IMR-90 (cell line): ENCODE measurements at regions not wholly inside any gene's neighbourhood (a gene's known extent, or its start where the extent isn't known, plus 50 kb on each side); places are given as distances from the start of the nearest gene placed in this dataset.

Experiments used
- ATAC-seq: fragments of 200-7000 bp; cut with Tn5 transposase; 2 replicates; pipeline ENCODE4 v1.9.1; 2020; ENCODE audit warnings: low read depth, mild to moderate bottlenecking, moderate library complexity
- BruUV-seq: library from RNA; stranded (reverse); fragments of 400-500 nt; replicated peaks from 2 replicates; lab custom pipeline; 2021; lab: Mats Ljungman, UMichigan
- CTCF ChIA-PET: fragments of 300-600 bp; formaldehyde crosslinking; extraction: SDS; loops from one replicate; lab custom pipeline; 2021; ENCODE audit warnings: antibody characterized with exemption; lab: Yijun Ruan, JAX
- POLR2A ChIA-PET: fragments of 300-600 bp; sonication (Branson Sonifier 250); formaldehyde crosslinking; loops from one replicate; lab custom pipeline; 2022; ENCODE audit warnings: antibody characterized with exemption; ENCODE audit not compliant: unreplicated experiment; lab: Charles Lee
- DNase-seq: peaks from one replicate; pipeline ENCODE4 v3.0.0; 2013
- H2AFZ ChIP-seq: replicated peaks from 2 replicates; pipeline ENCODE3; 2013; ENCODE audit warnings: low read length, mild to moderate bottlenecking; ENCODE audit not compliant: poor library complexity
- H2AK5ac ChIP-seq: 2 replicates; pipeline ENCODE4 v1.6.1; 2013; ENCODE audit warnings: low read depth, low read length, inconsistent platforms
- H2AK9ac ChIP-seq: replicated peaks from 2 replicates; pipeline ENCODE3; 2013; ENCODE audit warnings: mild to moderate bottlenecking, low read depth, low read length, moderate library complexity; ENCODE audit not compliant: poor library complexity
- H2BK120ac ChIP-seq: 2 replicates; pipeline ENCODE4 v1.6.1; 2013; ENCODE audit warnings: low read depth, low read length, inconsistent platforms
- H2BK15ac ChIP-seq: 3 replicates; pipeline ENCODE4 v1.6.1; 2013; ENCODE audit warnings: low read depth, low read length, inconsistent platforms
- H2BK20ac ChIP-seq: 2 replicates; pipeline ENCODE4 v1.6.1; 2013; ENCODE audit warnings: low read depth, mild to moderate bottlenecking, inconsistent platforms, low read length, moderate library complexity
- H2BK5ac ChIP-seq: 2 replicates; pipeline ENCODE4 v1.6.1; 2013; ENCODE audit warnings: mild to moderate bottlenecking, low read depth, low read length, inconsistent platforms; ENCODE audit not compliant: poor library complexity, severe bottlenecking
- H3K14ac ChIP-seq: replicated peaks from 2 replicates; pipeline ENCODE4 v1.6.1; 2013; ENCODE audit warnings: low read depth, low read length, inconsistent platforms
- H3K18ac ChIP-seq: 2 replicates; pipeline ENCODE4 v1.6.1; 2013; ENCODE audit warnings: low read depth, low read length, control low read depth
- H3K23ac ChIP-seq: 2 replicates; pipeline ENCODE4 v1.6.1; 2013; ENCODE audit warnings: low read depth, low read length, inconsistent platforms
- H3K27ac ChIP-seq: 2 replicates; pipeline ENCODE4 v1.5.1; 2013; ENCODE audit warnings: mild to moderate bottlenecking, control low read depth, low read length; ENCODE audit not compliant: insufficient read depth
- H3K27me3 ChIP-seq: 2 replicates; pipeline ENCODE4 v1.6.1; 2013; ENCODE audit warnings: low read length; ENCODE audit not compliant: control insufficient read depth, insufficient read depth
- H3K36me3 ChIP-seq: 2 replicates; pipeline ENCODE4 v1.6.1; 2013; ENCODE audit warnings: low read length, mixed read lengths; ENCODE audit not compliant: control insufficient read depth, insufficient read depth
- H3K4ac ChIP-seq: 2 replicates; pipeline ENCODE4 v1.6.1; 2013; ENCODE audit warnings: low read depth, low read length, inconsistent platforms
- H3K4me1 ChIP-seq: 2 replicates; pipeline ENCODE4 v1.6.1; 2013; ENCODE audit warnings: low read length, mixed read lengths; ENCODE audit not compliant: control insufficient read depth, insufficient read depth
- H3K4me2 ChIP-seq: 2 replicates; pipeline ENCODE4 v1.6.1; 2013; ENCODE audit warnings: low read depth, mild to moderate bottlenecking, control low read depth, low read length, moderate library complexity
- H3K4me3 ChIP-seq: 2 replicates; pipeline ENCODE4 v1.5.1; 2013; ENCODE audit warnings: low read depth, mild to moderate bottlenecking, control low read depth, low read length, moderate library complexity; ENCODE audit not compliant: insufficient read depth
- H3K56ac ChIP-seq: 2 replicates; pipeline ENCODE4 v1.6.1; 2013; ENCODE audit warnings: low read length, inconsistent platforms; ENCODE audit not compliant: insufficient read depth; ENCODE audit errors: extremely low read depth
- H3K79me1 ChIP-seq, 2 experiments: 2 replicates each; pipeline ENCODE4 v1.6.1; 2013; ENCODE audit warnings: low read length in 2 of 2, inconsistent platforms in 1 of 2, low read depth in 1 of 2
- H3K9ac ChIP-seq: 2 replicates; pipeline ENCODE4 v1.6.1; 2013; ENCODE audit warnings: low read depth, low read length, control low read depth
- H3K9me1 ChIP-seq: 2 replicates; pipeline ENCODE4 v1.6.1; 2013; ENCODE audit warnings: low read length, inconsistent platforms; ENCODE audit not compliant: insufficient read depth
- H3K9me3 ChIP-seq: 2 replicates; pipeline ENCODE4 v1.6.1; 2013; ENCODE audit warnings: low read length; ENCODE audit not compliant: control insufficient read depth, insufficient read depth
- H4K20me1 ChIP-seq: 2 replicates; pipeline ENCODE4 v1.6.1; 2013; ENCODE audit warnings: low read length, inconsistent platforms; ENCODE audit not compliant: insufficient read depth
- H4K5ac ChIP-seq: 2 replicates; pipeline ENCODE4 v1.6.1; 2013; ENCODE audit warnings: mild to moderate bottlenecking, low read depth, low read length, control low read depth
- H4K8ac ChIP-seq, 2 experiments: 2 replicates each; pipeline ENCODE4 v1.6.1; 2013; ENCODE audit warnings: low read depth in 2 of 2, low read length in 2 of 2, control low read depth in 1 of 2, inconsistent platforms in 1 of 2
- H4K91ac ChIP-seq: 2 replicates; pipeline ENCODE4 v1.6.1; 2013; ENCODE audit warnings: low read depth, low read length, inconsistent platforms; ENCODE audit not compliant: insufficient read depth
- BHLHE40 ChIP-seq: fragments of 150-350 bp; IDR thresholded peaks from 2 replicates; pipeline ENCODE4 v1.6.1; 2016; ENCODE audit warnings: mild to moderate bottlenecking, low read depth, low read length
- CEBPB ChIP-seq: IDR thresholded peaks from 2 replicates; pipeline ENCODE4 v1.6.1; 2012; ENCODE audit warnings: low read depth, low read length, improper control_type of control experiment
- CHD1 ChIP-seq: IDR thresholded peaks from 2 replicates; pipeline ENCODE4 v1.6.1; 2012; ENCODE audit warnings: low read depth, low read length, improper control_type of control experiment
- CTCF ChIP-seq: conservative IDR thresholded peaks from 2 replicates; pipeline ENCODE4 v1.5.1; 2012; ENCODE audit warnings: mild to moderate bottlenecking, low read depth, low read length, improper control_type of control experiment
- ELK1 ChIP-seq: fragments of 150-350 bp; IDR thresholded peaks from 2 replicates; pipeline ENCODE4 v1.6.1; 2016; ENCODE audit warnings: low read depth, mild to moderate bottlenecking, low read length, moderate library complexity, borderline replicate concordance
- FOS ChIP-seq: fragments of 150-350 bp; IDR thresholded peaks from 2 replicates; pipeline ENCODE4 v1.6.1; 2016; ENCODE audit warnings: low read depth, low read length
- MAFK ChIP-seq: IDR thresholded peaks from 2 replicates; pipeline ENCODE4 v1.6.1; 2012; ENCODE audit warnings: low read depth, low read length, improper control_type of control experiment
- MAZ ChIP-seq: IDR thresholded peaks from 2 replicates; pipeline ENCODE4 v1.6.1; 2012; ENCODE audit warnings: low read depth, mild to moderate bottlenecking, low read length, improper control_type of control experiment, moderate library complexity, borderline replicate concordance
- MXI1 ChIP-seq: IDR thresholded peaks from 2 replicates; pipeline ENCODE4 v1.6.1; 2012; ENCODE audit warnings: low read depth, mild to moderate bottlenecking, low read length, moderate library complexity, borderline replicate concordance
- POLR2A ChIP-seq: IDR thresholded peaks from 2 replicates; pipeline ENCODE4 v1.6.1; 2012; ENCODE audit warnings: mild to moderate bottlenecking, low read depth, low read length
- RAD21 ChIP-seq: IDR thresholded peaks from 2 replicates; pipeline ENCODE4 v1.6.1; 2012; ENCODE audit warnings: low read length, improper control_type of control experiment
- RCOR1 ChIP-seq: IDR thresholded peaks from 2 replicates; pipeline ENCODE4 v1.6.1; 2012; ENCODE audit warnings: mild to moderate bottlenecking, low read length, improper control_type of control experiment; ENCODE audit not compliant: insufficient replicate concordance
- RFX5 ChIP-seq: IDR thresholded peaks from 2 replicates; pipeline ENCODE4 v1.8.0; 2012; ENCODE audit warnings: low read depth, mild to moderate bottlenecking, low read length, moderate library complexity
- SMC3 ChIP-seq: fragments of 150-350 bp; IDR thresholded peaks from 2 replicates; pipeline ENCODE4 v1.6.1; 2016; ENCODE audit warnings: low read depth, mild to moderate bottlenecking, antibody characterized with exemption, low read length, moderate library complexity
- USF2 ChIP-seq: fragments of 150-350 bp; IDR thresholded peaks from 2 replicates; pipeline ENCODE4 v1.6.1; 2017; ENCODE audit warnings: mild to moderate bottlenecking, antibody characterized with exemption, low read length, low read depth
- WGBS, 2 experiments: methylation state at CpG; one replicate each; pipeline versions ENCODE4 v1.1.5 to v1.1.7; 2013; ENCODE audit warnings: missing lambda C conversion rate in 2 of 2; ENCODE audit not compliant: insufficient read length in 1 of 2; ENCODE audit errors: extremely low coverage in 2 of 2; 5-methylcytosine and 5-hydroxymethylcytosine counted together
- dilution Hi-C: fragments of 300-500 bp; cut with HindIII; formaldehyde crosslinking; loops from one replicate; pipeline ENCODE4 v1.14.3; 2018; ENCODE audit warnings: low sequenced_read_pairs; ENCODE audit not compliant: unreplicated experiment
- in situ Hi-C: fragments of 300-500 bp; cut with MboI; formaldehyde crosslinking; loops from 3 replicates; pipeline ENCODE4 v1.14.3; 2019; ENCODE audit warnings: low sequenced_read_pairs, inconsistent platforms, mixed read lengths
- intact Hi-C: fragments of 100-400 bp; cut with micrococcal nuclease; formaldehyde crosslinking; loops from 2 replicates; pipeline ENCODE4 v1.10.0; 2022

GRCh38 chr16:77132051-77132618 is 58.9 kb upstream of the MON1B start:
- no peaks in the 10 kb centered on the region for H4K20me1 ChIP-seq
- dilution Hi-C loops (no loop called here), in situ Hi-C loops (no loop called here), intact Hi-C loops (no loop called here)
- H2BK15ac ChIP-seq = no peak overlapping the region
- TF ChIP-seq ELK1 (no peak), RFX5 (no peak), BHLHE40 (no peak), RCOR1 (no peak), CEBPB (no peak), MAFK (no peak), CHD1 (no peak), CTCF (no peak), POLR2A (no peak), RAD21 (no peak), SMC3 (no peak), MXI1 (no peak), FOS (no peak), USF2 (no peak), MAZ (no peak)
- no peak overlapping the region for H2AK9ac ChIP-seq
- no peak overlapping the region for H3K9ac ChIP-seq
- H2BK120ac ChIP-seq = no peak overlapping the region
- H3K79me1 ChIP-seq = no peaks in the 10 kb centered on the region
- no peak for ATAC-seq
- 60% methylated on average over 1 of the region's 3 CpGs; no CpG with 5 or more reads in 1 of the 2 experiments for WGBS, 2 experiments
- H3K23ac ChIP-seq = no peak overlapping the region
- ChIA-PET POLR2A (no interaction called here), CTCF (no interaction called here)
- no peak overlapping the region for H3K4me3 ChIP-seq
- H3K4me2 ChIP-seq = no peak overlapping the region
- no peak for DNase-seq
- H2BK20ac ChIP-seq = no peak overlapping the region
- H2AFZ ChIP-seq = no peak overlapping the region
- H3K27ac ChIP-seq = no peak overlapping the region
- H3K4ac ChIP-seq = no peak overlapping the region
- H3K9me1 ChIP-seq = no peaks in the 10 kb centered on the region
- H3K9me3 ChIP-seq = no peaks in the 10 kb centered on the region; the same call in 1 of the 2 replicates
- H3K18ac ChIP-seq = no peak overlapping the region
- no peak overlapping the region for H4K91ac ChIP-seq
- no peak overlapping the region for H2BK5ac ChIP-seq
- H3K4me1 ChIP-seq = no peaks in the 10 kb centered on the region
- no peak overlapping the region for H4K8ac ChIP-seq
- H2AK5ac ChIP-seq = no peak overlapping the region
- H3K27me3 ChIP-seq = no peaks in the 10 kb centered on the region
- no TSS peak for BruUV-seq
- H4K5ac ChIP-seq = no peak overlapping the region
- no peak overlapping the region for H3K56ac ChIP-seq
- H3K14ac ChIP-seq = no peak overlapping the region
- H3K36me3 ChIP-seq = no peaks in the 10 kb centered on the region
